GM18873 (cell line): ENCODE measurements at regions not wholly inside any gene's neighbourhood (a gene's known extent, or its start where the extent isn't known, plus 50 kb on each side); places are given as distances from the start of the nearest gene placed in this dataset.

Source experiments
- ATAC-seq: cut with Tn5 transposase; IDR thresholded peaks from one replicate; pipeline ENCODE4 v1.9.1; 2021; ENCODE audit warnings: mild to moderate bottlenecking, moderate library complexity, moderate number of reproducible peaks; ENCODE audit not compliant: unreplicated experiment, low FRiP score

DNA sequence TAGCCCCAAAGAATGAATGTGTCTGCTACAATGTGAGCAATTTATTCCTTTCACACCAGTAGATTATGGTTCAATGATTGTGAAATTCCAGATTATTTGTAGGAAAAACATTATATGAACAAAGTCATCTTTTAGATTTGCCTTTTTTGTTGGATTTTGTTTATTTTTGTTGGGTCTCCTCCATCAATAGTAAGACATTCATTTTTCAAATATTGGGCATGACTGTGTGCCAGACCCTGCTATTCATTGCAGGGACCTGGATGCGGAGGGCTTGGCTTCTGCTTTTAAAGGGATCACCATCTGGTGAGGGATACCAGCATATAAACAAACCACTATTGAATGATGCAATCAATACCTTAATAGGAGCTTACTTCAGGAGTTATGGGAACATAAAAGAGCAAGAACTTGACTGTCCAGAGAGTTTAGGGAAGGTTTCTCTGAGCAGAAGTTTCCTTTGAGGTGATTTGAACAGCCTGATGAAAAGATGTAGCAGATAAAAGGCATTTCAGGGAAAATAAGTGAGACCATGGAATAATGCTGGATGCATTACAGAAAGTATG is 486.7 kb downstream of the EPHA4 start:
- ATAC-seq = no peak

DNA sequence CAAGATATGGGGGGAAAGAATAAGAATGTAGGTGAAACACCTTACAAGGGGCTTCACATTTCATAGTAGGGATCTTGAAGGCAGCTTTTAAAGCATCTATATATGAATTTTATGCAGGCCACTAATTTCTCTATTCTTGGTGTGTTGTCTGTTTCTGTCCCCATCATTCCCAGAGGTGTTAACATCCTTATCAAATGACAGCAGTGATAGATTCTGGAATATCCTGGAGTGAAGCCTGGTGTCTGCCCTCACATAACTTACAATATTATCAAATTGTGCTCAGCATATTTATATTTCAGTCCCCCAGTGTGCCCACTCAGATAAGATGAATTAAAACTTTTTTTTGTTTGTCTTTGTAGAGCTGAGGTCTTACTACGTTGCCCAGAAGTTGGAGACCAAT is 486.2 kb downstream of the EPHA4 start:
- no peak for ATAC-seq

DNA sequence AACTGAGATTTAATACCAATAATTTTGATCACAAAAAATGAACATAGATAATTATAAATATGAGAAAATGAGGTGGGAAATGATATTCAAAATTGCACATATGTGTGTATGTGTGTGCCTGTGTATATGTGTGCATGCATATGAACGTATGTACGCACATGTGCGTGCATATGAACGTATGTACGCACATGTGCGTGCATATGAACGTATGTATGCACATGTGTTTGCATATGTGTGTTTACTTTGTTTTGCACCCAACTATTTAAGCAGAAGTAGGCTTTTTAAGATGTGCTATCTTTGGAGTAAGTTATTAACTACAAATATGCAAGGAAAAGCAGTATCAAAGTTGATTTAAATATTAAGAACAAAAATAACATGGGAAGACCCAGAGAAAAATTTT is 484.3 kb downstream of the EPHA4 start:
- no peak for ATAC-seq

DNA sequence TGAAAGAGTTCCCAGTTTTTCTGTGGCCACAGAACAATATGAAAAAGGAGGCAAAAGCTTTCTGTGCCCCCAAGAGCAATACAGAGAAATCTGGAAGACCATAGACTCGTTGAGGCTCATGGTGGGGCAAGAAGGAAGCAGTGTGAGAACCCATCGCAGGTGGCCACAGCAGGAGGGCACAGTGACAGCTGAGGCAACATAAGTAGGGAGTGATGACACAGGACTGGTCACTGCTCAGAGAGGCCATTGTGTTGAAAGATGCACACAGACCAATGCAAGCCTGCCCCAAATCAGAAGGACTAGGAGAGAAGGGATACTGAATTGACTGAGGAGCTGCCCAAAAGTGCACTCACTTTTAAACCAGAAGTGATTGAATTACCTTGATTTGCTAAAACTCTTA is 483.6 kb downstream of the EPHA4 start:
- ATAC-seq = no peak

DNA sequence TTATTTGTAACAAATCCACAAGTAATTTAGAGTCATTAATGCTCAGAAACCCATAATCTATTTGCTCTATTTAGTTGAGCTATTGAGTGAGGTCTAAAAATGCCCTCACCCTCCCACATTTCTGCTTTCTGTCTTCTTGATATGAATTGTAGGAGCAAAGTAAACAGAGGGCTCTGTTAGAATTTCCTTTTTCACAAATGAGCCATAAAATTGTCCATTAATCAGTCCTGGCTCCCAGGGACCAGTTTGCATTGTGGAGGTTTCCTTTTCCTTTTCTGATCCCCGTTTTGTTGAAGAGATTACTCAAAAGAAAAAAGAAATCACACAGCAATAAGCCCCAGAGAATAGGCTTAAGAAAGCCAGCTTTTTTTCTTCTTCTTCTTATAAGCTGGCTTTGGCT is 476.7 kb downstream of the EPHA4 start:
- ATAC-seq = no peak

DNA sequence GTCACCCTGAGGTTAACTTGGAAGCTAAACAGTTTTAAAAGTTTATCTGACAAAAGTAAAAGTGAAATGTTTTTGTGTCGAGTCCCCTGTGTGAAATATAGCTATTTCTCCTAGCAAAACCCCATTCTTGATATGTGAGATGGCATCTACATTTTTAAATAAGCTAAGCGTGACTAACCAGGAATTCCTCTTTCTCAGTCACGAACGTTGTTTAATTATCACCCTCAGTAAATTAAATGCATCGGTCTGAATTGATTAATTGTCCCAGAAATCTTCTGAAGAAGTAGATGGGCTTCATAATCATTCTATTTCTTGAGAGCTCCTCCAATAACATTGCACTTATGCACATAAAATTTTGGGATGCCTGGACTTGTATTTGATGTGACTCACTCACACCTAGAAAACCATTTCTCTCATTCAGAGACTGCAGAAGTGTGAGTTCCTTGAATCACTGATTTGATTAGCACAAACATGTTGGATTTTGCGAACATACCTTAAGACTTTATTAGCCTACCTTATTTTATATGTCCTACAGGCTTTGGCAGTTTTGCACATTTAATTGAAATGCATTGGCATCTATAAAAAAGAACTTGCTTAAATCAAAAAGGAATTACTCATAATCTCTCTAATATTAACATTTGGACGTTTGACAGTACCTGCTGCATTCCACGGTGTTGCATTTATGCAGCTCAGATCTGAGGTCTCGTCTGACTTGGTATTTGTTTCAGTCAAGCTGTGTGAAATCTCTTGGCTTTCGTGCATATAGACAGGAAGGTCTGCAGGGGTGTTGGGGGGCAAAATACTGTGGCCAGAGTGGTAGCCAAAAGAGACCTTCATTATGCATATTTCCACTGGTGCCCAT is 475.2 kb downstream of the EPHA4 start:
- no peak for ATAC-seq

DNA sequence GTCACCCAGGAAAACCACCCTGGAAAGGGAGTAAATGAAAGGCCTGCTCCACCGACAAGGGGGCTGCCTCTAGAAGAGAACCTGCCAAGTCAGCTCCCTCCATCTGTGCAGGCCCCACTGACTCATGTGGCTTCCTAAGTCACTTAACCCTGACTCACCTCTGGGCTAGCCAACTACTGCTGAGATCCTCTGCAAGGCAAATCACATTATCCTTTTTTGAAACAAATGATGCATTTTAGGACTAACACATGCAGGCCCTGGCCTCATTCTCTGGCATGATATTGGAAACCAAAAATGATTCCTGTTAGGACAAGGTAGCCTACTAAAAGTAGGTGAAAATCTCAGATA is 474.6 kb downstream of the EPHA4 start:
- no peak for ATAC-seq

DNA sequence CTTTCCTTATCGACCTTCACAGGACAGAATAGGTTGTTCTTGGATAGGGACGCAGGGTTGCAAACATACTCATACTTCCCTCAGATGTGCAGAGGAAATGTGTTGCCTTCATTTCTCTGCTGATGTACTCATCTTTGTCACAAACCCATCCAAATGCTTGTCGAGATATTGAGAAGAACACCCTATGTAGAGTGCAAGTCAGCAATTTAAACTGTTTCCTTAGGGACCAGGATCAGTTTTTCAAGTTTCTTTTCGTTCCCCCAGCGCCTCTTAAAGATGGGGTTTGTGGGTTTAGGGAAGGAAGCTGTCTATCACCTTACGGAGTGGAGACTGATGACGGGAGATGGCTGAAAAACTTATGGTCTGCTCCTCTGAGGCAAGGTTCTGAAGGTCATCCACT is 474.2 kb downstream of the EPHA4 start:
- no peak for ATAC-seq

DNA sequence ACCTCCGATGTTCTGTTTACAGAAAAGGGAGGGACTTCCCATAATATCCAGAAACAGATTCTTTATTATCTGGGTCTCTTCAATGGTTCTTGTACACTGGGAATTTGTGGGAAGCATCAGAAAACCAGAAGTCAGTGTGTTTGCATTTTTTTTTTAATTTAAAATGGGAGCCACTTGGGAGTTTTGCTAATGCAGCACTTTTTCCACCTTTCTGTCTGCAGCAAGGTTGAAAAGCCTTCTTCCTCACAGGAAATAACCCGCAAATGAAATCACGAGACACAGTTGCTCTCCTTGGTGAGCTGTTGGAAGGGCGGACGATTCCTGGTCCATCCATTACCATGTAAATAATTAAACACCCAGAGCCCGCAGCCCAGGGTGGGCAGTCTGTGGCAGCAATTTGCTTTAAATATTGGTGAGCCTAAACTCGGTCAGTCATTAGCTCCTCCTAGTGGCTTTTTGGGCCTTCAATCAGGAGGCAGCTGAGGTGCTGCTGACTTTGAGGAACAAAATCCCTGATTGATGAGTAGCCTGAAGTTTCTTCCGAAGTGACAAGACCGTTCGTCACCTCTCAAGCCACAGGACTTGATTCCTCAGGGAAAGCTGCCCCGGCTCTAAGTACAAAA is 471.5 kb downstream of the EPHA4 start:
- ATAC-seq = no peak

DNA sequence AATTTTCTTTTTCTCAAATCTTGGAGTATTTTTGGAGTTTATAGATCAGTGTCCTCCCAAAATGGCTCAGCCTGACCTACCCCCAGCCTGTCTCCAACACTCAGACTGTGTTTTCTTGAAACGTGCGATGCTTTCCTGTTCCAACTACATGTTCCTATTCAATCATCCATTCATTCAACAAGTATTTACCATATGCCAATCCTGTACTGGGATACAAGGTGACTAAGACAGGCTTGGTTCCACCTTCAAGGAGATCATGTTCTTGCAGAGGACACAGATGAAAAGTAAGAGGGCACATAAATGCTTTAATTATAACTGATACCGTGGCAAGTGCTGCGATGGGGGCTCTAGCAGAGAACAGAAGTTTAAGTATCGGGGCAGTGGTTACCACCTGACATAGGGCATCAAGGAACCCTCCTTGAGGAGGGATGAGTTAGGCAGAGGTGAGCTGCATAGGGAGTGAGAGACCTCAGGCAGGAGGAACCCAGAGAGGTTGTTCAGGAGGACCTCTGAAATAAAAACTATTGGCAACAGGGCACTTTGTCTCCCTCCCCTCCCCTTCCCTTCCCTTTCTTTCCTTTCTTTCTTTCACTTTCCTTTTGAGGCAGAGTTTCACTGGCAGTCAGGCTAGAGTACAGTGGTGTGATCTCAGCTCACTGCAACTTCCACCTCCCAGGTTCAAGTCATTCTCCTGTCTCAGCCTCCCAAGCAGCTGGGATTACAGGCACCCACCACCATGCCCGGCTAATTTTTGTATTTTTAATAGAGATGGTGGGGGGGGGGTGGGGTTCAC is 469.0 kb downstream of the EPHA4 start:
- no peak for ATAC-seq

DNA sequence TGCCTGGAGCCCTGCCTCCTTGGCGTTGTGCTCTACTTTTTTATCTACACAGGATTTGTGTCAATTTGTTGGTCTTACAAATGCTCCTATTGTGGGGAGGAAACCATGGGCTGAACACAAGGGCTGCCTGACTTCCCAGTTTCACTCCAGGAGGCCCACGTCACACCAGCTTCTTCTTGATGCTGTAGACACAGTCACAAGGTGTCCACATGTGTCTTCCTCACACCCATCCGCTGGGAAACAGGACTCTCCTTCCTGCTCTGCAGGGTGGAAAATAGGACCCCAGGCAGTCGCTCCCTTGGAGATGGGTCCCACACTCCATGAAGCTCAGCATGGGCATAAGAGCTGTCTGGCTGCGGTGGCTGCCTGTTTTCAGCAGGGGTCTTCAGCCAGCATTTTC is 468.2 kb downstream of the EPHA4 start:
- no peak for ATAC-seq

DNA sequence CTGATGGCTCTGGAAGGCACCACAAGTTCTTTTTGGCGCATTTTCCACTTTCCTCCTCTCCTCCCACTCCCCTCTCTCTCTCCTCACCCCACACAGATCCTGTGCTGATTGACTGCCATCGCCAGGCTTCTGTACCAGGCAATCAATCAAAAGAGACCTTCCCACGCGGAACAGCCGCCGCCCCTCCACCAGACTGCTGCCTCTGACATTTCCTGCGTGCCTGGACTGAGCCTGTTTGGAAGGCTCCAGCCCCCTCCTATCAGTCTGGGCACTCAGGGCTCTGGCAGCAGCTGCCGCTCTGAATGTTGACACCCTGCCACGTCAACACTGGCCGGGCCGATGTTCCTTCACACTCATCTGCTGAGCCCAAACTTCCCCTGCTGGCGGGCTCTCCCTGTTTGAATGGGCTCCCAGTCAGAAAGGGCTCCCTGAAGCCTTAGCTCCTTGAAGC is 467.7 kb downstream of the EPHA4 start:
- no peak for ATAC-seq

DNA sequence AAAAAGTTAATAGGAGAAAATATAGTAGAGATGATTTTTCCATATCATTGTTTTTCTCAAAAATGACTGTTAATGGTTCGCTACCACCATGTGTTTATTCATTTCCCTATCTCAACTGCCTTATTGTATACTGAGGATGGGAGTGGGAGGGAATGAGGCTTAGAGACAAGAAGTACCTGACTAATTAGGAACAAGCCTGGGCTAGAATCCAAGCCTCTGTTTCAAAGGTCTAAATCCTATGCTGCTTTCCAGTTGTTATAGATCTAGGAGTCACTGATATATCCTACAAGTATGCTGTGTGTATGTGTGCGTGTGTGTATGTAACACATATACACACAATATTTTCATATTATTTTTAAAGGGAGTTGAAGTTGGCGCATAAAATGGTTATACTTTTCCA is 465.9 kb downstream of the EPHA4 start:
- no peak for ATAC-seq

DNA sequence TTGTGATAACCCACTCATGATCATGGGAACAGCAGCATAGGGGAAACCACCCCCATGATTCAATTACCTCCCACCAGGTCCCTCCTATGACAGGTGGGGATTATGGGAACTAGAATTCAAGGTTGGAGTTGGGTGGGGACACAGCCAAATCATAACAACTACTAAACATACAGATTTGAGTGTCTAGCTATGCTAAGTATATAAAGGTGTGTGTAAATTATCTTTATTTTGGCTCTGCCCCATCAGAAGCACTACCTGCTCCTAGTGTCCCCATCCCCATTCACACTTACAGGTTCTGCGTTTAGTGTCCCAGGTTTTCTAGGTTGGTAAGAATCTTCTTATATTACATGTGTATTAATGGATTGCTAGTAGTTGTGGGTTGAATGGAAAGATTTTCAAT is 464.7 kb downstream of the EPHA4 start:
- ATAC-seq = no peak

DNA sequence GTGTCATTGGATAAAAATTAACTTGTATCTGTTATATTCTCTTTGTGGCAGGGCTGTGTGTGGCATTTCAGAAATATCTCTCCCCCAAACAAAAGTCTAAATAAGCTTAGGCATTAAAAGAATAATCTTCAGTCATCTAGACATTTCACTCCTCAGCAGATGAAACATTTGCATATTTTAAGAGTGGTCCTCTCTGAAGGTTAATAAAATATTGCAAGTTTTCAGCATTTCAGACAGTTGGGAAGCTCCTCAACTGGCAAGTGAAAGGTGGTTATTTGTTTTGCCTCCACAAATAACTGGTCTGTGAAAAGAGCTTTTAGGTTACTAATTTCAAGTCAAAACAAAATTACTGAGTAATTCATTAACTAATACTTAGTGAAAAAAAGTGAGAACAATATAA is 462.6 kb downstream of the EPHA4 start:
- peak; percentile 61 for ATAC-seq

DNA sequence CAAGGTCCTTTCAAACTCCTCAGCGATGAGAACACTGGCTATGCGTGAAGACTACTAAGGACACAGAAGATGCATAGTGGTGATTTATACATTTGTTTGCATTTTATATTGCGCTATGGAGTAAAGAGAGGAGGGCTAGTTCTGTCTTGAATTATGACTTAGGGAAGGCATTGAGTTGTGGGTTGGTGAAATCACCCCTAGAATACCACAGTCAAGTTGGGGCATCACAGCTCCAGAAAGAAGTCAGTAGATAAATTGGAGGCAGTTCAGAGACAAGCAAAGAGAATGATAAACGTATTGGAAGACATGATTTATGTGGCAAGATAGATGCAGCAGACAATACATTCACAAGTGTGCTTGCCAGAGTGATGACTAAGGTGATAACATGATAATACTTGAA is 460.4 kb downstream of the EPHA4 start:
- ATAC-seq = no peak

DNA sequence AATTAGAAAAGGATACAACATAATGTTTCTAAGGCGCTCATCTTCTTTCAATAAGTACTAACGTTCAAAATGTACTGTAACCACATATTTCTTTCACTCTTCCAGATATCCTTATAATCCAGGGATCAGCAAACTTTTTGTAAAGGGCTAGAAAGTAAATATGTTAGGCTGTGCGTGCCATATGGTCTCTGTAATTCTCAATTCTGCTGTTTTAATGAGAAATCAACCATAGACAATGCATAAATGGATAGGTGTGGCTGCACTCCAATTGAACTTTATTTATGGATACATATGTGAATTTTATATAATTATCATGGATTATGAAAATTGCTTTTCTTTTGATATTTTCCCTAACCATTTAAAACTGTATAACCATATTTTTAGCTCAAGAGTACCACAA is 459.4 kb downstream of the EPHA4 start:
- ATAC-seq = no peak

DNA sequence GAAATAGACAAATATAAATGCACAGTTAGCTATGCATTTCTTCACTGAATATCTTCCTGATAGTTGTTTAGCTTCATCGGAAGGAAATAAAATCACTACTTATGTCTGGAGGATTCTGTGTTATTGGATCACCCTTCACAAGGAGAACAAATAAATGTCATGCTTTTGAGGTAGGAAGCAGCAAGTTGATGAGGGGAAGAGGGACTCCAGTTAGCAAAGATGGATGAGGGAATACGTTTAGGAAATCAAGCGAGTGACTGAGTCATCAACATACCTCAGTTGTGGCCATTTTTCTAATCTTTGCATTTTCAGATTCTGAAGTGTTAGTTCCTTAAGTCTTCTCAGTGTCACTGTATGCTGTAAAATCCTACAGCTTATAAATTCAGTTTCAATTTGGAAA is 456.2 kb downstream of the EPHA4 start:
- no peak for ATAC-seq

DNA sequence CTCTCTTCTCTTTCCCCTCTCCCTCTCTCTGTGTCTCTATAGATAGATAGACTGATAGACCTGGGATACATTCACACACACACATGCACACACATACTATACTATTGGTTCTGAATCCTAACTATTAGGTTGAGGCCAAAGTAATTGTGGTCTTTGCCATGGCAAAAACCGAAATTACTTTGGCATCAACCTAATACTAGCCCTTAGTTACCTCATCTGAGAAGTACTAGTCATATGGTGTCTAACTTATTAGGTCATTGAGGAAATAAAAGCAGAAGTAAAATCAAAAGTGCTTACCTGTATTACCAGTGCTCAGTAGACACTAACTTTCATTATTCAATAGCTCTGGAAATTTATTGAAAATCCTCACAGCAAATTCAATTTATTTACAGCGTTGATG is 451.5 kb downstream of the EPHA4 start:
- ATAC-seq = peak; percentile 83

DNA sequence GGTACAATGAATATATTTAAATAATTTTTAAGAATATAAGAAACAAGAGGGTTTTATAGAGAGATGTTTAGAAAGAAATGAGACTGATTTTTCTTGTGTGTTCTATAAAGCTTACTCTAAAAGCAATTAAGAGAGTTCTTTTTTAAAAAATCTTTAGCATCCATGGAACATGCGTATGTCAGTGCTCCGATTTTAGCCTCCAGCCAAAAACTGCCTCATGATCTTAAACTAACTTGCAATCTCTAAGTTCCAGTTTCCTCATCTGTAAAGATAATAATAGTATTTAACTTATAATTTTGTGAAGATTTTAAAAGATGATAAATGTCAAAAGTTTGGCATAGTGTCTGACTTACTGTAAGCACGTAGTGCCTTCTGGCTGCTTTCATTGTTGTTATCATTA is 448.7 kb downstream of the EPHA4 start:
- ATAC-seq = no peak

DNA sequence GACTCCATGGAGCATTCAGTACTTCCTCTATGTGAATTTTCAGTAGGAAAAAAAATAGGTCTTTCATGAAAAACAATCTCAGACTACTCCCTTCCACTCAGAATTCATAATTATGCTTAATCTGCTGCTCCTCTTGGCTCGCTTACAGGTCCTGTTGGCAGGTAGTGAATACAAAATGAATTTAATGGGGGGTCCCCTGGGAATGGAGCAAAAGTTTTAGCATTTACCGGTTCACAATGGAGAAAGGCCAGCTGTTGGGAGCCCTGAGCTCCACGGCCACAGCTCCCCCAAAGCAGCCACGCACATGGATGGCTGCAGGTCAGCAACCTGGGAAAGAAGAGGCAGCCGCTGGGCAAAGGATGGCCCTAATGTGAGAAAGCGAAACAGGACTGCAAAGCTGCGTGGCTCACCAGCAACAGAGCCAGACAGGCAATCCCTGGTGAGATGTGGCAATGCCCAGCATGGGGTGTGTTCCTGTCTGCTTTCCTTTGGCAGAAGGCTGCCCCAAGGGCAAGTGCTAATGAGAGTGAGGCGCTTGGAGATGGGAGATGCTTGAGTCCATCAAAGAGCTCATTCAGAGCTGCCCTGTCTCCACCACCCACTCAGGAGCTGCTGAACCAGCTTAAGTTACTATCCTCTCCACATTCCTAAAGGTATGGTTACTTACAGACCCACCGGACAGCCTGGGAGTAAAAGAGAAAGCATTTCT is 447.4 kb downstream of the EPHA4 start:
- no peak for ATAC-seq
